GM19463 (cell line): ENCODE measurements at regions not wholly inside any gene's neighbourhood (a gene's known extent, or its start where the extent isn't known, plus 50 kb on each side); places are given as distances from the start of the nearest gene placed in this dataset.
"Not testable (repeated sequence)": the region's sequence is repeated elsewhere in the genome, so short reads cannot be mapped to it uniquely, and the experiment has no call there.

Experiments used
- ATAC-seq: cut with Tn5 transposase; IDR thresholded peaks from one replicate; pipeline ENCODE4 v1.9.1; 2021; ENCODE audit warnings: mild to moderate bottlenecking, moderate library complexity; ENCODE audit not compliant: unreplicated experiment

GRCh38 chr3:162597226-162597625 lies 1100.6 kb downstream of the OTOL1 start:
- ATAC-seq = no peak

- not testable (repeated sequence) for ATAC-seq
These were observed 1101.9 kb downstream of the OTOL1 start for GRCh38 chr3:162598500-162598899.

GRCh38 chr3:162599742-162600141 lies 1103.1 kb downstream of the OTOL1 start:
- not testable (repeated sequence) for ATAC-seq

- ATAC-seq = no peak
These were observed 1104.6 kb downstream of the OTOL1 start for GRCh38 chr3:162601101-162601670.

- ATAC-seq = no peak
These were observed 1106.0 kb downstream of the OTOL1 start for GRCh38 chr3:162602619-162603018.

- no peak for ATAC-seq
These were observed 1109.1 kb downstream of the OTOL1 start for GRCh38 chr3:162605651-162606204.

GRCh38 chr3:162610261-162610660 lies 1113.7 kb downstream of the OTOL1 start:
- ATAC-seq = no peak

- no peak for ATAC-seq
These were observed 1116.4 kb downstream of the OTOL1 start for GRCh38 chr3:162612991-162613390.

- no peak for ATAC-seq
These were observed 1129.6 kb downstream of the OTOL1 start for GRCh38 chr3:162626172-162626571.

GRCh38 chr3:162628531-162628930 lies 1131.9 kb downstream of the OTOL1 start:
- ATAC-seq = no peak

- no peak for ATAC-seq
These were observed 1132.8 kb downstream of the OTOL1 start for GRCh38 chr3:162629372-162629771.

- ATAC-seq = no peak
These were observed 1136.1 kb downstream of the OTOL1 start for GRCh38 chr3:162632672-162633071.

- ATAC-seq = not testable (repeated sequence)
These were observed 1143.6 kb downstream of the OTOL1 start for GRCh38 chr3:162640208-162640607.

GRCh38 chr3:162641317-162641716 lies 1144.7 kb downstream of the OTOL1 start:
- no peak for ATAC-seq

GRCh38 chr3:162641907-162642306 lies 1145.3 kb downstream of the OTOL1 start:
- ATAC-seq = no peak

- no peak for ATAC-seq
These were observed 1146.6 kb downstream of the OTOL1 start for GRCh38 chr3:162643245-162643644.

- no peak for ATAC-seq
These were observed 1150.7 kb downstream of the OTOL1 start for GRCh38 chr3:162647321-162647720.

GRCh38 chr3:162658003-162658402 lies 1161.4 kb downstream of the OTOL1 start:
- ATAC-seq = no peak

- ATAC-seq = no peak
These were observed 1169.2 kb downstream of the OTOL1 start for GRCh38 chr3:162665684-162666391.

- ATAC-seq = no peak
These were observed 1170.2 kb downstream of the OTOL1 start for GRCh38 chr3:162666835-162667234.

GRCh38 chr3:162670181-162670580 lies 1173.6 kb downstream of the OTOL1 start:
- no peak for ATAC-seq

- no peak for ATAC-seq
These were observed 1180.9 kb downstream of the OTOL1 start for GRCh38 chr3:162677475-162677874.
